8988T (cell line): ENCODE measurements at regions not wholly inside any gene's neighbourhood (a gene's known extent, or its start where the extent isn't known, plus 50 kb on each side); places are given as distances from the start of the nearest gene placed in this dataset.

ENCODE experiments used
- DNase-seq: peaks from one replicate; pipeline ENCODE4 v3.0.0; 2011

GRCh38 chr4:157854819-157855218, 318.0 kb downstream of the GASK1B start:
- DNase-seq: no peak

DNA sequence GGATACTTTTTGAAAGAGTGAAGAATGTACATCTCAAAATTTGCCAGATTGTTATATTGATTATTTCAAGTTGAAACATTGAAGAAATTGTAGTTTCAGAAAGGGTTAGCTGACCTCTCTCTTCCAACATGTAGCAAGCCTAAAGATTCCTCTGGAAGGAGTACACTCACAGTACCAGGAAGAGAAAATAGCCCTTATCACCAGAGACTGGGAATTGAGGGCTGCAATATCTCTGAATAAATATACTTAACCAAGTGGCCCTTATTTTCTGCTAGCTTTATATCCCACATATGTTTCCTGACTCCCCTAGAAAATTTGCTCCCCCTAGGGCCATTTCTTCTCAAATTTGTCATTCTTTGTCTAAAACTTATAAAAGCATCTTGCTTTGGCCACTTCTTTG, 332.2 kb downstream of the GASK1B start:
- no peak for DNase-seq

DNA sequence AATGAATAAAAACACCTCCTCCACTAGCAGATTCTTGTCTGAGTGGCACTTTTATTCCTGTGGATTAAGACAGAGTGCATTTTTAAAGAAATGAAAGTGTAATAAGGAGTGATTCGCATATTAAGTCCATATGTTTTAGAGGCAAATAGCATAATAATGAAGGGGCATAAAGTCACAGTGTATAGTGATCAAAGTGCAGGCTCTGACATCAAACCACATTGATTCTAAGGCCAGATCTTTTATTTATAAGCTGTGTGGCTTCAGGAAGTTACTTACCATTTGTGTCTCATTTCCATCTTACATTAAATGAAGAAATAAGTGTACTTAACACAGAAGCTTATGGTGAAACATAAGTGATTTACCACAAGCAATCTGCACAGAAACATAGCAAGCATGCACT, 332.8 kb downstream of the GASK1B start:
- DNase-seq: no peak

DNA sequence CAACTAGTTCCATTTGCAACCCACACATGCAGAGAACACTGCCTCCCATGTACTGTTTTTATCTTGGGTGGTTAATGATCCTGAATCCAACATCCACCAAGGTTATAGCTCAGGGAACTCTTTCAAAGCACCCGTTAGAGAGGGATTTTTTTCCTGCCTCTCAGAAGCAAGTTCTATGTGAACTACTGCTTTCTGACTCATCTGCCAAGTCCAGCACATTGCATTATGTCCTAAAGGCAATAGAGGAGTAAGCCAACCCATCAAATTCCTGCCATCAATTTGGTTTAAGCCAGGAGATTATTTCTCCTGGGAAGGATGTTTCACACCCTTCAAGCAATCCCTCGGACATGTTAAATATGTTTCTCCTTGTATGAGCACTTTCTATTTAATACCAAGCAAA, 334.5 kb downstream of the GASK1B start:
- no peak for DNase-seq

DNA sequence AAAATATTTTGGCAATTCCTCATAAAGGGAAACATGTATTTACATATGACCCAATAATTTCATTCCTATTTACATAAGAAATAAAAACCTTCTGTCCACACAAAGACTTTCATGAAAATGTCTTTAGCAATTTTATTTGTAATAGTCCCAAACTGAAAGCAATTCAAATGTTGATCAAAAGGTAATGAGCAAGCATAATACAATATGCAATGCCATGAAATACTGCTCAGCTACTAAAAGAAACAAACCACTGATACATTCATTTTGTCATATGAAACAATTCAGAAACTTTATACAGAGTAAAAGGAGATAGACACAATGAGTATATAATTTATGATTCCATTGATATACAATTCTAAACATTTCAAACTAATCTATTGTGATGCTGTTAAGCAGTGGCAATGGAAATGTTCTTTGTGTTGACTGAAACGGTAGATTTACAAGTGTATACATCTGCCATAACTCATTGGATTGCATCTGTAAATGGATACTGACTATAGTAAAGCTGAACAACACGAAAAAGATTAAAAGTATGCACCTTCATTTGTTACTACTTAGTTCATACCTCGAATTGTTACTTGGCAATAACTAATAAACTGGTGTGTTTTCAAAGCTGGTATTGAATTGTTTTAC, 335.6 kb downstream of the GASK1B start:
- DNase-seq: no peak

- DNase-seq: no peak
Measured at GRCh38 chr4:157832596-157832995, 340.2 kb downstream of the GASK1B start.

- no peak for DNase-seq
Measured at GRCh38 chr4:157824021-157824420, 348.8 kb downstream of the GASK1B start.

DNA sequence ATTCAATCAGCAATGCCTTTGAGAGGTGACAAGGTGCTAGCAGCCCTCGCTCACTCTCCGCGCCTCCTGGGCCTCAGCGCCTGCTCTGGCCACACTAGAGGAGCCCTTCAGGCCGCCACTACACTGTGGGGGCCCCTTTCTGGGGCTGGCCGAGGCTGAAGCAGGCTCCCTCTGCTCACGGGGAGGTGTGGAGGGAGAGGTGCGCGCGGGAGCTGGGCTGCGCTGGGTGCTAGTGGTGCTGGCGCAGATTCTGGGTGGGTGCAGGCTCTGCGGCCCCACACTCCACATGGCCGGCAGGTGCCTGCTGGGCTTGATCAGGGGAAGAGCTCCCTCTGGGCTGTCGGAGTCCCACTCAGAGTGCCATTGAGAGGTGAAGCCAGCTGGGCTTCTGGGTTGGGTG, 351.0 kb downstream of the GASK1B start:
- no peak for DNase-seq

DNA sequence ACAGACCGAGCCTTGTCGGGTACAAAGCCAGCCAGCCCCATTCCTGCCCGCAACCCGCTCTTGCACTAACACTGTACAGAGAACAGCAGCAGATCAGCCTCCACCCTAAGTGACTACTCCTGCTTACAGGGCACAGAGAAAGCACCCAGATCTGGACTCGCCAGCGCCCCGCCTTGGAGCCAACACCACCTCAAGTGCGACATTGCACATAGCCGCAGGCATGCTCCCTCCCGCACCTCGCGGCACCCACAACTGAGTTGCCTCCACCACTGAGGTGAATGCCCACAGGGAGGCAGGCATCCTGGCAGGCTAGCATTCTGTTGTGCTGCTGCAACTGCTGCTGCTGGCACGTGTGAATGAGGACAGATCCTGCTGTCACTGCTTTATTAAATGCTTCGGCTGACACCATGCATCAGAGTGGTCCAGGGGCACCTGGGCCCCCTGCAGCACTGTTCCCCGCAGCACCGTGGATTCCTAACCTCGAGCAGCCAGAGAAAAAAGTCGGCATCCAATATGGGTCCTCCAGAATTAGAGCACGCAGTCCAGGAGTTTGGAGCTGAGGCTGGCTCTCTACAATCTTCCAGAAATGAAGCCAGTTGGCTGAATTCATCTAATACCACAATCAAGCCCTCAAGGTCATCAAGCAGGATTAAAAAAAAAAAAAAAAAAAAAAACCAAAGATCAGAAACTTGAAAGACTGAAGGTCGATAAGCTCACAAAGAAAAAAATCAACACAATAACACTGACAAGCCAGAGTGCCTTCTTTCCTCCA, 352.9 kb downstream of the GASK1B start:
- DNase-seq: no peak

DNA sequence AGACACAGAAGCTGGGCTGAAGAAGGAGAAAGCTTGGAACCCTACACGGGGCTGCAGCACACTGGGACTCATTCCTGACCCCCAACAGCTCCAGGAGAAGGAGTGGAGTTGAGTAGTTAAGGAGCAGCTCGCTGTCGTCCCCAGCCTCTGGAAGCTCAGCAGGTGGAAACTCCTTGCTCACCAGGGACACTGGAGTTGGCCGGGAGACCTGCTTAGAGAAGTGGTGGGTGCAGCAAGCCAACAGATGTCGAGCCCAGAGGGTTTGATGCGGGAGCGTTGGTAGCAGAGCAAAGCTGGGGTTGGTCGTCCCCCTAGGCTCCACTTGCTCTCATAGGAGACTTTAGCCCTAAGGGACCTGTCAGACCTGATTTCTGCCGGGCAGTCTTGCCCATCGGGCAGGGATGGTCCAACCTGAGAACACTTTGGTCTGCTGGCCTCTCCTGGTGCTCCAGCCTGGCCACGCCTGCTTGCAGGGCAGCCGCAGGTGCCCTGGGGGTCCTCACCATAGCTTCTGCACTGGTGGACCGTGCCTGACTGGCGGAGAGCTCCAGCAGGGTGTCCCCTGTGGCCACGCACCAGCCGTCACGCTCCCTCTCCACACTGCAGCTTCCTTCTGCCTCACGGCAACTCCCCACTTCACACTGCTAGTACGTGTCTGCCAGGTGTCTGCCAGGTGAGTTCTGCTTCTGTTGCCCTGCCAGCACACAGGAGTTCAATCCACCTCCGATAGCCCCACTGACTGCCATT, 353.7 kb downstream of the GASK1B start:
- DNase-seq: no peak

DNA sequence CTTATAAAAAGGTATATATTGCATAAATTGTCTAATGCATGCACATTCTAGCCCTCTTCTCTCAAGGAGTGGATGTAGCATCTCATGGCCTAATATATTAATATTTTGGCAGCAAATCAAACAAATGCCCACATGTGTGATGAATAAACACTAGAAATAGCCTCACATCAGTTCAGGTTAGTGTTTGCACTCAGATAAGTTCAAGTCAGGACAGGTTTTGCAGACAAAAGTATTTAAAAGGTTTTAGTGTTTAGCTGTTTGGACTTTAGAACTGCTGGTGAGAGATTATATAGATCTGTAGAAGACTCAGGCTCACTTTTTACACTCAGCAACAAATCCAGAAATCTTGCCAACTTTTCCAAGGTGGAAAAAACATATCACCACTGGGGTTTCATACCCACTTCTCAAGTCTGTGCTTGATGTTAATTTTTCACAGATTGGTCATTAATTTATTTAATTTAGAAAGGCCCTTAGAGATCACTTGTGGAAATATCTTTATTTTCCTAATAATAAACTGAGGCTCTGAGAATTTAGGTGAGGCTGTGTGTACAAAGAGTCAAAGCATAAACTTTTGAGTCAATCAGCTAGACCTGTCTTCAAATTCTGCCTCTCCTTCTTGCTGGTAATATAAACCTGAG, 362.6 kb downstream of the GASK1B start:
- no peak for DNase-seq

GRCh38 chr4:157808796-157809383, 363.9 kb downstream of the GASK1B start:
- no peak for DNase-seq

- DNase-seq: no peak
Measured at GRCh38 chr4:157806184-157806583, 366.6 kb downstream of the GASK1B start.

GRCh38 chr4:157804986-157805385, 367.8 kb downstream of the GASK1B start:
- no peak for DNase-seq

DNA sequence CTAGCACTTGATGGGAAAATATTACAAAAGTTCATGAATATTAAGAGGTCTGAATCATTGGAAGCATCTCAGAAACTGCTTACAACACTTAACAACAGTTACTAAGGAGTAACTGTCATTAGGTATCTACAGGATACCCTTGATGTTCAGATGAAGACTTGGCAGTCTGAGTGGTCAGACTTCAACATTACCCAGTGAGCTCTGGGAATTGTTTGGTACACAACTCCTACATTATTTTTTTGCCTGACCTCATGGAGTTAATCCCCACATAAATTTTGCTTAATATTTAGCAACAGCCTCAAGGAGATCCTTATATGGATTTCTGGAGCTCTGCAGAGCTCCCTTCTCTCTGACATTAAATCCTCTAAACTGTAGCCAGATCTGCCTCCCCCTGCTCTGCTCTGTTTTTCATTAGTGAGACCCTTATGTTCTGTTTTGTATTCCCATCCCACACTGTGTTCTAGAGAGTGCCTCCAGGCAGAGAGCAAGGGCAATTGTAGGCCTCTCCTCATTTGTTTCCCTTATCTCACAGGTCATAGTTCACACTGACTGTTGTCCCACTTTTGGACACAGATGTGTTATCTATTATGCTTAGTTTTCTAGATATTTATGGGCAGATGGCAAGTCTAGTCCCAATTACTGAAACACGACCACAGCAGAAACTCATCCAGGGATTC, 368.8 kb downstream of the GASK1B start:
- DNase-seq: no peak

GRCh38 chr4:157803421-157803820, 369.4 kb downstream of the GASK1B start:
- DNase-seq: no peak

GRCh38 chr4:157795495-157795894, 377.3 kb downstream of the GASK1B start:
- DNase-seq: no peak

DNA sequence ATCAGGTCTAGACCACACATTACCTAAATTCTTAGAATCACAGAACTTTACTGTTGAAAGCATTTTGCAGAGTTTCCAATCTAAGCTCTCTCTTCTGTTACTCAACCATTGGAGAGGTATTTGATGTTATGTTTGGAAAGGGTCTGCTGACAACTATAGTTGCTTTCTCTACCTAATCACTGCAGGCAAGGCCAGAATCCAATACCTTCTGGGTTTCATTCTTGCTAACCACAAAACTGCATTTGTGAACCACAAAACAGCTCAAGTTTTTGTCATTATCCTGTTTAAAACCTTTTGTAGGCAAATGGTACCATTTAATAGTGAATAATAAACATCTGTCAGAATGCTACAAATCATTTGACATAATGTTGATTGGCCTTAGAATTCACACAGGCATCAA, 380.1 kb downstream of the GASK1B start:
- no peak for DNase-seq

DNA sequence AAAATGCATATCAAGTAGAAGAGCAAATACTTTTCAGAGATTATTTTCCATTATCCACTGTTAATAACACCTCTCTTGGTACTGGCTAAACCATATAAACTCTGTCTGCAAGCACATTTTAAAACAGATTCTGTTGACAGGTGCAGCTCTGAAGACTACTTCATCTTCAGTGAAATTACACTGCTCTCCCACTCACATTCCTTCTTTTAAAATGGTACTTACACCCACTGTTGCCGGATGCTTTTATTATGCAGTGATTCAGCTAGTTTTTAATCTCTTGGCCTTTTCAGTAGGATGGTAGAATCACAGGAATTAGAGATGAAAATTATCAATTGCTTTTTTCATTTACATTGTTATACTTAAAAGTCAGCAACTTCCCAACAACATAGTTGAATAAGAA, 381.6 kb downstream of the GASK1B start:
- no peak for DNase-seq

GRCh38 chr4:157787618-157788017, 385.2 kb downstream of the GASK1B start:
- DNase-seq: no peak

DNA sequence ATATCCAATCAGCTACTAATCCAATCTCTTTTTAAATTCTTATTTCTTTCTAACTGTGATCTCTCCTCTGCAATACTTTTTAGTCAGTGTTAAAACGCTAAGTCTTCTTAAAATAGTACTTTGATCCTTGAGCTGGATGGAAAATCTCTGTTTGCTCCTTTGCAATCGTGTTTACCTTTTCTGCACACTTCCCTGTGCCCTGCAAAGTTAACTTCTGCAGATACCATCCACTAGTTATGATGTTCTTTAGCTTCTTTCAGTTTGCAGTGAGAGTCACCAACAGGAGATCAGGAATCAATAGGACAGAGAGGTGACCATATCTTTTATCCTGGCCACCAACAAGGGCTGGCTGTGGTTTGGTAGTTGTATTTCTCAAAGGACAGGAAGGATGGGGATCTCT, 391.5 kb downstream of the GASK1B start:
- DNase-seq: no peak

DNA sequence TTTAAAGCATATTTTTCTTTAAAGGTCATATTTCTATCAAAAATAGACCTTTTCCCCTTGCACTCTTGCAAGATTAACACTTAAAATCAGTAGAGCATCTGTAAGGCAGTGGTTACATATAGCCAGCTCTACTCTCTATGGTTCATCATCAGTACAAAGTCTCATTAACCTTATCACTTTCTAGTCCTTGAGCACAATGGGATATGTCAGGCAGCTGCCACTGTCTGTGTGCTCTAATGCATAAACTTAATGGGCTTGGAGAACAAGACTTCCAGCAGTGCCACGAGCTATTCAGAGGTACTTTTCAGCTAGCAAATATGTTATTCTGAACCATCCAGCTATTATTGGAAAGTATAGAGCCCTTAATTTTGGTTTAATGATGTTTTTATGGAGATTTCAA, 393.7 kb downstream of the GASK1B start:
- DNase-seq: no peak
